ENCODE measurements at regions not wholly inside any gene's neighbourhood (a gene's known extent, or its start where the extent isn't known, plus 50 kb on each side); places are given as distances from the start of the nearest gene placed in this dataset.

GRCh38 chr1:217322834-217323233 lies 308.1 kb downstream of the GPATCH2 start:
- TF ChIP-seq EP300 (IDR thresholded peaks at IDR 0.05), result no peak
- no peak for TF ChIP-seq CTCF (IDR thresholded peaks at IDR 0.05)
